Immature natural killer cell (primary cell): ENCODE measurements at regions not wholly inside any gene's neighbourhood (a gene's known extent, or its start where the extent isn't known, plus 50 kb on each side); places are given as distances from the start of the nearest gene placed in this dataset.

ENCODE experiments used
- DNase-seq, 3 donors: peaks; one replicate each; pipeline ENCODE4 v3.0.0; 2022; ENCODE audit warnings: mixed read lengths in 1 of 3
- H3K27ac Mint-ChIP-seq, 6 donors: one replicate each; pipeline ENCODE4 v1.8.0; 2020; ENCODE audit warnings: mixed read lengths in 6 of 6, mild to moderate bottlenecking in 5 of 6, inconsistent platforms in 4 of 6, moderate library complexity in 3 of 6
- H3K27me3 Mint-ChIP-seq, 3 donors: one replicate each; pipeline ENCODE4 v1.8.0; 2020 to 2021; ENCODE audit warnings: low read depth in 3 of 3, mild to moderate bottlenecking in 3 of 3, mixed read lengths in 3 of 3, moderate library complexity in 3 of 3, inconsistent platforms in 1 of 3
- H3K36me3 Mint-ChIP-seq, 3 donors: one replicate each; pipeline ENCODE4 v1.8.0; 2020; ENCODE audit warnings: mixed read lengths in 3 of 3, inconsistent platforms in 2 of 3, mild to moderate bottlenecking in 2 of 3
- H3K4me1 Mint-ChIP-seq, 2 donors: one replicate each; pipeline ENCODE4 v1.8.0; 2020; ENCODE audit warnings: inconsistent platforms in 2 of 2, mild to moderate bottlenecking in 2 of 2, mixed read lengths in 2 of 2, moderate library complexity in 1 of 2
- H3K4me3 Mint-ChIP-seq, 5 donors: one replicate each; pipeline ENCODE4 v1.8.0; 2020; ENCODE audit warnings: mild to moderate bottlenecking in 5 of 5, mixed read lengths in 5 of 5, inconsistent platforms in 3 of 5, moderate library complexity in 3 of 5
- H3K9me3 Mint-ChIP-seq, 6 donors: one replicate each; pipeline ENCODE4 v1.8.0; 2020; ENCODE audit warnings: mild to moderate bottlenecking in 6 of 6, mixed read lengths in 6 of 6, inconsistent platforms in 4 of 6, moderate library complexity in 3 of 6

- Mint-ChIP-seq H3K36me3 (peaks cover 0 to 4% (median 0%) of the 10 kb centered on the region in 3 donors), H3K4me3 (peak overlapping the region; percentile 88 to 94 (median 89)), H3K9me3 (no peaks in the 10 kb centered on the region), H3K27ac (peak overlapping the region; percentile 92 to 99 (median 97)), H3K27me3 (peaks cover 19 to 27% (median 25%) of the 10 kb centered on the region in 3 donors), H3K4me1 (peaks cover 62 to 66% of the 10 kb centered on the region in 2 donors)
- DNase-seq, result peak; percentile 79 to 90 (median 88)
Observed at GRCh38 chr17:410543-411401, 58.2 kb upstream of the RPH3AL start.

DNA sequence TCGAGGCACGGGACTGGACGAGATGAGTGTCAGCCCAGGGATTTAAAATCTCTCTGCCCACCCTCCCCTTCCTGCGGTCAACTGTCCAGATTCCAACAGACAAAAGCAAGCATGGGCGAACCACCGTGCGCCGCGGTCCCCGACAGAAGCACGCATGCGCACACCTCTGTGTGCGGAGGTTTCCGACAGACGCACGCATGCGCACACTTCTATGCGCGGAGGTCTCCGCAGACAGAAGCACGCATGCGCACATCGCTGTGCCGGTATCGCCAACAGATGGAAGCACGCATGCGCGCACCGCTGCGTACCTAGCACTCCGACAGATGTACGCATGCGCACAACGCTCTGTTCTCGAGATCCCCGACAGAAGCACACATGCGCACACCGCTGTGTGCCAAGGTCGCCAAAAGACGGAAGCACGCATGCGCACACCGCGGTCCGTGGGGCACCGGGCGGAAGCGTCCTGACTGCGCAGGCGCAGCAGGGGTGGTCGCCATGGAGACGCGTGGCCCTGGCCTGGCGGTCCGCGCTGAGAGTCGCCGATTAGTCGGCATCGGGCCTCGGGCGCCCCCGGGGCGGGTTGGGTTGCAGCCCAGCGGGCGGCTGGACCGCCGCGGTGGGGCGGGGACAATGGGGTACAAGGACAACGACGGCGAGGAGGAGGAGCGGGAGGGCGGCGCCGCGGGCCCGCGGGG lies 57.4 kb upstream of the RPH3AL start:
- Mint-ChIP-seq H3K4me3 (peak overlapping the region; percentile 88 to 94 (median 89)), H3K27me3 (peaks cover 19 to 27% (median 25%) of the 10 kb centered on the region in 3 donors), H3K36me3 (peaks cover 0 to 4% (median 0%) of the 10 kb centered on the region in 3 donors), H3K9me3 (no peaks in the 10 kb centered on the region), H3K4me1 (peaks cover 55 to 58% of the 10 kb centered on the region in 2 donors), H3K27ac (peak overlapping the region; percentile 92 to 99 (median 97))
- peak; percentile 98 to 100 (median 99) for DNase-seq

GRCh38 chr17:409308-409847 lies 56.8 kb upstream of the RPH3AL start:
- Mint-ChIP-seq H3K9me3 (no peaks in the 10 kb centered on the region), H3K36me3 (peaks cover 1 to 5% (median 2%) of the 10 kb centered on the region in 3 donors), H3K4me3 (peak overlapping the region; percentile 88 to 94 (median 89)), H3K27ac (peak overlapping the region; percentile 92 to 99 (median 97)), H3K4me1 (peaks cover 50 to 52% of the 10 kb centered on the region in 2 donors), H3K27me3 (peaks cover 20 to 26% (median 25%) of the 10 kb centered on the region in 3 donors)
- no peak for DNase-seq

DNA sequence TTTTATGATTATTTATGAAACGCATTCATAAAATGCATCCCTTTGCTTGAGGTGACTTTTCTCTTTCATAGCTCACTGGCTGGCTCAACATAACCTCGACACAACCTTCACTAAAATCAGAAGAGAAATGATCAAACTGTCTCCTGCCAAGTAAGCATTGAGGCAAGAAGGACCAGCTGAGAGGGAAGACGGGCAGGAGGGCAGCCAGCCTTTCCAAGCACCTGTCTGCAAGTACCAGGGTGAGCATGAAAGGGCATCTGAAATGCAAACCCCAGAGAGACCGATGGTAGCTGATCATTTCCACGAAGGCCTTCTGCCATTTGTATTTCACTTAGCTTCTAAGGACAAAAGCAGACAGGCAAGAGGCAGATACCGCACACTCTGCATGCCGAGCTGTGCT lies 52.1 kb upstream of the RPH3AL start:
- Mint-ChIP-seq H3K36me3 (peaks cover 3 to 9% (median 3%) of the 10 kb centered on the region in 3 donors), H3K9me3 (no peaks in the 10 kb centered on the region), H3K27me3 (peaks cover 7 to 11% (median 9%) of the 10 kb centered on the region in 3 donors), H3K4me3 (no peak overlapping the region), H3K27ac (no peak overlapping the region), H3K4me1 (peaks cover 9 to 12% of the 10 kb centered on the region in 2 donors)
- no peak for DNase-seq
